ENCODE measurements at regions not wholly inside any gene's neighbourhood (a gene's known extent, or its start where the extent isn't known, plus 50 kb on each side); places are given as distances from the start of the nearest gene placed in this dataset.

DNA sequence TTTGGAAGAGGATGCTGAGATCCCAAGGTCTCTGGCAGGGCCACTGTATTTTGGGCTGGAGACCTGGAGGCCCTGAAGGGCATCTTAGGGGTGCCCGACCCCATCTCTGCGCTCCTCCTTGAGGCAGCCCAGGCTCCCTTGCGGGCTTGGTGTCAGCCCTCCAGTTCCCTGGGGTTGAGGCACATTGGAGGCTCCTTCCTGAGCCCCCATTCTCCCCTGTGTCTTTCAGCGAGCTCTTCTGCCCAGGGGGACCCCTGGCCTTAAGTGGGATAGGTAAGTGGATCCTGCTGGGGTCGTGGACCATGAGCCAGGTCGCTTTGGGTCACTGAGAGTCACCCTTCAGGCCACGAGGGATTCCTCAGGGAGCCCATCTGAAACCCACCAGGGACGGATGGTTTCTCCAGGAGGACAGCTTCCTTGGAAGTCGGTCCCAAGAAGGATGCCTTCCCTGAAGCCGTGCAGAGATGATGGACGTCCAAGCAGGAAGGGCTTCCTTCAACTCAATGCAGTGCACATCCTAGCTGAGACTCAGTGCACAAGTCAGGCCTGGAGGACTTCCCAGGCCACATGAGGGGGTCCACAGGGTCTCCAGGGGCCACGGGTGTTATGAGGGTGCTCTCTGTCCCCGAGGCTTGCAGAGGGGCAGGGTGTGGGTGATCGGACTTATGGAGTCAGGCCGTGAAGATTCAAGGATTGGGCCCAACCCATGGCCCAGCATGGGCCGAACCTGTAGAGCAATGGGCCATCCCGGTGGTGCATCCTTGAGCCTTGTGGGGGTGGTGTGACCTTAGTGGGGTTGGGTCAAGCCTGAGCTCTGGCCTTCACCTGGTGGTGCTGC is 224.3 kb downstream of the SNRPN start:
- peak; percentile 10 for DNase-seq
- ATAC-seq: no peak

DNA sequence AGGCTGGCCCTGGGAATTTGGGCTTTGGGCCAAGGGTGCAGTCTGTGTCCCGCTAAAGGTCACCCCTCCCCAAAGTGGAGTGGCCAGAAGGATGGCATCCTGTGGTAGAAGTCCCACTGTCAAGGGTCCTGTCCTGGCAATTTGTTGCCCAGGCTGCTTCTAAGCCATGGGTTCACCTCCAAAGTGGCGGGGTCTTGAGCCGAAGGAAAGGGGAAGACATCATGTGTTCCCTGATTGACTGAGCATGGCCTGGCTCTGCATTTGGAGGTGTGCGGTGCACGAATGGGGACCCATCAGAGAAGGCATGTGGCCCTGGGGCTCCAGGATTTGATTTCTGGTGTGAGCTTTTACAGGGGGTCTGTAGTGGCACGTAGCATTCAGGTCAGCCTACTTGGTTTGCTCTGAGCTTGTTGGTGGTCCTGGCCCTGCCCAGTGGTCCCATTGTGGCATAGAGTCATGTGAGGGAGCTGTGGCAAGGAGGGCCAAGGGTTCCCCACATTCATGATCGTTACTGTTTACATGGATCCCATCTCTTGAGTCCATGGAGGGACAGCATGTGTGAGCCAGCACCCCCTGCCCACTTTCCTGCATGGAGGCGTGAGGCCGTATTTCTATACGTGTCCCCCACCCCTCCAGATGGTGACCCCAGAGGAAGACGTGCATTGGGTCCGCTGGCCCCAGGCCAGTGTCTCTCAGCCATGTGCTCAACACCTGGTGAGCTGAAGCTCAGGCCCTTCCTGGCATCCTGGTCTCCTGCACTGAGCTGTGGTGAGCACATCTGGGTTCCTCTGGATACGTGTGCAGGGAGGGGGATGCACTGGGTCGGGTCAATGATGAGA is 225.1 kb downstream of the SNRPN start:
- DNase-seq: peak; percentile 4
- intact Hi-C loops (cut with DNase I): no loop called here
- no peak for ATAC-seq

More for the DNA sequence above, 224.3 kb downstream of the SNRPN start:
- intact Hi-C loops (cut with DNase I): no loop called here

GRCh38 chr15:25180606-25181292 is 226.0 kb downstream of the SNRPN start:
- intact Hi-C loops (cut with DNase I): no loop called here
- ATAC-seq (no peak), DNase-seq (peak; percentile 7)

DNA sequence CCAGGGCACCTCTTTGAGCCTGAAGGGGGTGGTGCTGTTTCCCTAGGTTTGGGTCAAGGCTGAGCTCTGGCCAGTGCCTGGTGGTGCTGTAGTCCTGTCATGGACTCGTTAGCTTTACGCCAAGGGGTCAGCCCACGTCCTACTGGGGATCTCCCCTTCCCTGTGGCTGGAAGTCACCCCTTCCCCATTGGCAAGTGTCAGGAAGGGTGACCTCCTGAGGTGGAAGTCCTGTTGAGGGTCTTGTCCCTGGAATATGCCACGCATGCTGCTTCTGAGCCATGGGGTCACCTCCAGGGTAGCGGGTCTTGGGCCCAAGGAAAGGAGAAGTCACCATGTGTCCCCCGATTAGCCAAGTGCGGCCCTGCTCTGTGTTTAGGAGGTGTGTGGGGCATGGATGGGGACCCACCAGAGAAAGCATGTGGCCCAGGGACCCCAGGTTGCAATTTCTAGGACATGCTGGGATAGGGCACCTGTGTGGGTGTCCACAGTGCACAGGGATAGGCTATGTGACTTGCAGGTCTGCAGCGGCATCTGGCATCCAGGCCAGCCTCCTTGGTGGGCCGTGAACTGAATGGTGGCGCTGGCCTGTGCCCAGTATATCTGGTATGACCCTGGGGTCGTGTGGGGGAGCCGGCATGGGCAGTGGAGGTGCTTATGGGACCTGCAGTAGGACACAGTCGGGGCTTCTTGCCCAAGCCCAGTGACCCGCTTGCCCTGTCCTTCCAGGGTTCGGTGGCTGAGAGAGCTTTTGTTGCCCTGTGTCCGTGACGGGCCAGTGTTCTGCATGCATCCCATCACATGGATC is 226.7 kb downstream of the SNRPN start:
- peak; percentile 9 for DNase-seq
- ATAC-seq: no peak

GRCh38 chr15:25182098-25182478 is 227.3 kb downstream of the SNRPN start:
- ATAC-seq (no peak), DNase-seq (peak; percentile 14)
- intact Hi-C loops (cut with DNase I): no loop called here

More for the DNA sequence above, 226.7 kb downstream of the SNRPN start:
- intact Hi-C loops (cut with DNase I): no loop called here

DNA sequence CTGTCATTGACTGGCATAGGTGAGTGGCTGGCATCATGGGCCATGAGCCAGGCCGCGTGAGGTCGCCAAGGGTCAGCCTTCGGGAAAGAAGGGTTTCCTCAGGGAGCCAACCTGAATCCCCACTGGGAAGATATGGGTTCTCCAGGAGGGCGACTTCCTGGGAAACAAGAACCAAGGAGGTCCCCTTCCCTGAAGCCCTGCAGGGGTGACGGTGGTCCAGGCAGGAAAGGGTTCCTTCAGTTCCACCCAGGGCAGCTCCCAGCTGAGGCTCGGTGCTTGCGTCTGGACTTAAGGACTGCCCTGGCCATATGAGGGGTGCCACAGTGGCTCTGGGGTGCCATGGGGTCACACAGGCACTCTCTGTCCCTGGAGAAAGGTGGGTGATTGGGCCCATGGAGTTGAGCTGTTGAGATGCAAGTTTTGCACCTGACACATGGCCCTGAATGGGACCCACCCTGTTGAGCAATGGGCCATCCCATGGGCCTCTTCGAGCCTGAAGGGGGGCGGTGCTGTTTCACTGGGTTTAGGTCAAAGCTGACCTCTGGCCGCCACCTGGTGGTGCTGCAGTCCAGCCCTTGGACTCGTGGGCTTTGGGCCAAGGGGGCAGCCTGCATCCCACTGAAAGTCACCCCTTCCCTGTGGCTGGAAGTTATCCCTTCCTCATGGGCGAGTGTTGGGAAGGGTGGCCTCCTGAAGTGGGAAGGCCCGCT is 228.1 kb downstream of the SNRPN start:
- DNase-seq (peak; percentile 9), ATAC-seq (no peak)
- intact Hi-C loops (cut with DNase I): no loop called here

GRCh38 chr15:25183581-25184251 is 228.9 kb downstream of the SNRPN start:
- intact Hi-C loops (cut with DNase I): no loop called here
- DNase-seq (peak; percentile 7), ATAC-seq (no peak)

DNA sequence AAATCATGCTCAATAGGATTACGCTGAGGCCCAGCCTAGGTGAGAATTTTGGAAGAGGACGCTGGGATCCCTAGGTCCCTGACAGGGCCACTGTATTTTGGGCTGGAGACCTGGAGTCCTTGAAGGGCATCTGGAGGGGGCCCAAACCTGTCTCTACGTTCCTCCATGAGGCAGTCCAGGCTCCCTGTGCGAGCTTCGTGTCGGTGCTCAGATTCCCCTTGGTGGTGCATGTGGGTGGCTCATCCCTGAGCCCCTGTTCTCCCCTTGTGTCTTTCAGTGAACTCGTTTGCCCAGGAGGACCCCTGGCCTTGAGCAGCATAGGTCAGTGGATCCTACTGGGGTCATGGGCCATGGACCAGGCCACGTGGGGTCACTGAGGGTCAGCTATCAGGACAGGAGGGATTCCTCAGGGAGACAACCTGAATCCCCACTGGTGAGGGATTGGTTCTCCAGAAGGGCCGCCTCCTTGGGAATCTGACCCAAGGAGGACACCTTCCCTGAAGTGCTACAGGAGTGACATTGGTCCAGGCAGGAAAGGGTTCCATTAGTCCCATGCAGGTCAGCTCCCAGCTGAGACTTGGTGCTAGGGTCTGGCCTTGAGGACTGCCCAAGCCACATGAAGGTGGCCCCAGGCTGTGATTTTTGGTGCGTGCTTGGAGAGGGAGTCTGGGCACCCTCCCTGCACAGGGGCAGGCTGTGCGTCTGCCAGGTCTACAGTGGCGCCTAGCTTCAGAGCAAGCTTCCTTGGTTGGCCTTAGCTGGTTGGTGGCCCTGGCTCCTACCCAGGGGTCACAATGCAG is 229.8 kb downstream of the SNRPN start:
- no peak for ATAC-seq

DNA sequence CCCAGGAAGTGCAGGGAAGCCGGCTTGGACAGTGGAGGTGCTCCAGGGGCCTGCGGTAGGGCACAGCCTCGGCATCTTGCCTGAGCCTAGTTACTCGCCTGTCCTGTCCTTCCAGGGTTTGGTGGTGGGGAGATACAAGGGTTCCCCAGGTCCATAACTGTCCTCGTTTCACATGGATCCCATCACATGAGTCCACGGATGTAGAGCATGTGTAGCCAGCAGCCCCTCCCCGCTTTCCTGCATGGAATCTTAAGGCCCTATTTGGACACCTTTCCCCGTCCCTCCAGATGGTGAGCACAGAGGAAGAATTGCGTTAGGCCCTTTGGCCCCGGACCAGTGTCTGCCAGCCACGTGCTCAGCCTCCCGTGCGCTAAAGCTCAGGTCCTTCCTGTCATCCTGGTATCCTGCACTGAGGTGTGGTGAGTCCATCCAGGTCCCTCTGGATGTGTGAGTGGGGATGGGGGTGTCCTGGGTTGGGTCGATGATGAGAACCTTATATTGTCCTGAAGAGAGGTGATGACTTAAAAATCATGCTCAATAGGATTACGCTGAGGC is 230.4 kb downstream of the SNRPN start:
- ATAC-seq (no peak), DNase-seq (peak; percentile 7)
- intact Hi-C loops (cut with DNase I): no loop called here

More for the DNA sequence above, 229.8 kb downstream of the SNRPN start:
- intact Hi-C loops (cut with DNase I): no loop called here
- no peak for DNase-seq

DNA sequence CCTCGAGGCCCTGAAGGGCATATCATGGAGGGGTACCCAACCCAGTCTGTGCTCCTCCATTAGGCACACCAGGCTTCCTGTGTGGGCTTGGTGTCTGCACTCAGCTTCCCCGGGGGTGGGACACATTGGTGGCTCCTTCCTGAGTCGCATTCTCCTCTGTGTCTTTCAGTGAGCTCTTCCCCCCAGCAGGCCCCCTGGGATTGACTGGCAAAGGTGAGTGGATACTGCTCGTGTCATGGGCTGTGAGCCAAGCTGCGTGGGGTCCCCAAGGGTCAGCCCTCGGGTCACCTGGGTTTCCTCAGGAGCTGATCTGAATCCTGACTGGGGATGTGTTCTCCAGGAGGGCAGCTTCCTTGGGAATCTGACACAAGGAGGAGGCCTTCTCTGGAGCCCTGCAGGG is 231.0 kb downstream of the SNRPN start:
- DNase-seq (no peak), ATAC-seq (no peak)
- intact Hi-C loops (cut with DNase I): no loop called here

DNA sequence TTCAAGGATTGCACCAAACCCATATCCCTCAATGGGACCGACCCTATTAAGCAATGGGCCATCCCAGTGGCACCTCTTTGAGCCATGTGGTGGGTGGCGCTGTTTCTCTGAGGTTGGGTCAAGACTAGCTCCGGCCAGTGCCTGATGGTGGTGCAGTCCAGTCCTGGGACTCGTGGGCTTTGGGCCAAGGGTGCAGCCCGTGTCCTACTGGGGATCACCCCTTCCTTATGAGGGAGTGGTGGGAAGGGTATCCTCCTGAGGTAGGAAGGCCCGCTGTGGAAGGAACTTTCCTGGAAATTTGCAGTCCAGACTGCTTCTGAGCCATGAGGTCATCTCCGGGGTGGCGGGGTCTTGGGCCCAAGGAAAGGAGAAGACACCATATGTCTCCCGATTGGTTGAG is 231.6 kb downstream of the SNRPN start:
- intact Hi-C loops (cut with DNase I): no loop called here
- ATAC-seq (no peak), DNase-seq (peak; percentile 14)

DNA sequence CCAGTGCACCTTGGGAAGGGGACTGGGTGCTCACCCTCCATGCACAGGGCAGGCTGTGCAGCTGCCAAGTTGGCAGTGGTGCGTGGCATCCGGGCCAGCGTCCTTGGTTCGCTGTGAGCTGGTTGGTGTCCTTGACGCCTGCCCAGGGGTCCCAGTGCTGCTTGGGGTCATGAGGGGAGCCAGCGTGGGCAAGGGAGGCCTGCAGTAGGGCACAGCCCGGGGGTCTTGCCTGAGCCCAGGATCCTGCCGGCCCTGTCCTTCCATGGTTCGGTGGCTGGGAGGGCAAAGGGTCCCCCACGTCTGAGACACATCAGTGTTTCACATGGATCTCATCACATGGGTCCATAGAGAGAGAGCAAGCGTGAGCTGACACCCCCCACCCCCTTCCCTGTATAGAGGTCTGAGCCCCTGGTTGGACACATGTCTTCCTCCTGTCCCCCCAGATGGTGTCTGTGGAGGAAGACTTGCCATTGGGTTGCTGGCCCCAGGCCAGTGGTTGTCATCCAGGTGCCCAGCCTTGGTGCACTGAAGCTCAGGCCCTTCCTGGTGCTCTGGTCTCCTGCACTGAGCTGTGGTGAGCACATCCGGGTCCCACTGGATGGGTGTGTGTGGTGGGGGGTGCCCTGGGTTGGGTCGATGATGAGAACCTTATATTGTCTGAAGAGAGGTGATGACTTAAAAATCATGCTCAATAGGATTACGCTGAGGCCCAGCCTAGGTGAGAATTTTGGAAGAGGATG is 232.3 kb downstream of the SNRPN start:
- ATAC-seq (no peak), DNase-seq (peak; percentile 17)
- intact Hi-C loops (cut with DNase I): no loop called here

GRCh38 chr15:25188051-25188450 is 233.3 kb downstream of the SNRPN start:
- intact Hi-C loops (cut with DNase I): no loop called here
- DNase-seq (no peak), ATAC-seq (no peak)

- no peak for DNase-seq
- ATAC-seq: no peak
- intact Hi-C loops (cut with DNase I): no loop called here
These were observed 233.8 kb downstream of the SNRPN start for GRCh38 chr15:25188551-25189101.

DNA sequence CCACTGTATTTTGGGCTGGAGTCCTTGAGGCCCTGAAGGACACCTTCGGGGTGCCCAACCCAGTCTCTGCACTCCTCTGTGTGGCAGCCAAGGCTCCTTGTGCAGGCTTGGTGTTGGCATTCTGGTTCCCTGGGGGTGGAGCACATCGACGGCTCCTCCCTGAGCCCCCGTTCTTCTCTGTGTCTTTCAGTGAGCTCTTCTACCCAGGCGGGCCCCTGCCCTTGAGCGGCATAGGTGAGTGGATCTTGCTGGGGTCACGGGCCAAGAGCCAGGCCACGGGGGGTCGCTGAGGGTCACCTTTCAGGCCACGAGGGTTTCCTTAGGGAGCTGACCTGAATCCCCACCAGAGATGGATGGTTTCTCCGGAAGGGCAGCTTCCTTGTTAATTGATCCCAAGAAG is 234.8 kb downstream of the SNRPN start:
- ATAC-seq (no peak), DNase-seq (no peak)
- intact Hi-C loops (cut with DNase I): no loop called here

GRCh38 chr15:25192651-25193050 is 237.9 kb downstream of the SNRPN start:
- no peak for ATAC-seq
- intact Hi-C loops (cut with DNase I): no loop called here

More at GRCh38 chr15:25192651-25193050, 237.9 kb downstream of the SNRPN start:
- DNase-seq: no peak
